ENCODE measurements at regions not wholly inside any gene's neighbourhood (a gene's known extent, or its start where the extent isn't known, plus 50 kb on each side); places are given as distances from the start of the nearest gene placed in this dataset.

DNA sequence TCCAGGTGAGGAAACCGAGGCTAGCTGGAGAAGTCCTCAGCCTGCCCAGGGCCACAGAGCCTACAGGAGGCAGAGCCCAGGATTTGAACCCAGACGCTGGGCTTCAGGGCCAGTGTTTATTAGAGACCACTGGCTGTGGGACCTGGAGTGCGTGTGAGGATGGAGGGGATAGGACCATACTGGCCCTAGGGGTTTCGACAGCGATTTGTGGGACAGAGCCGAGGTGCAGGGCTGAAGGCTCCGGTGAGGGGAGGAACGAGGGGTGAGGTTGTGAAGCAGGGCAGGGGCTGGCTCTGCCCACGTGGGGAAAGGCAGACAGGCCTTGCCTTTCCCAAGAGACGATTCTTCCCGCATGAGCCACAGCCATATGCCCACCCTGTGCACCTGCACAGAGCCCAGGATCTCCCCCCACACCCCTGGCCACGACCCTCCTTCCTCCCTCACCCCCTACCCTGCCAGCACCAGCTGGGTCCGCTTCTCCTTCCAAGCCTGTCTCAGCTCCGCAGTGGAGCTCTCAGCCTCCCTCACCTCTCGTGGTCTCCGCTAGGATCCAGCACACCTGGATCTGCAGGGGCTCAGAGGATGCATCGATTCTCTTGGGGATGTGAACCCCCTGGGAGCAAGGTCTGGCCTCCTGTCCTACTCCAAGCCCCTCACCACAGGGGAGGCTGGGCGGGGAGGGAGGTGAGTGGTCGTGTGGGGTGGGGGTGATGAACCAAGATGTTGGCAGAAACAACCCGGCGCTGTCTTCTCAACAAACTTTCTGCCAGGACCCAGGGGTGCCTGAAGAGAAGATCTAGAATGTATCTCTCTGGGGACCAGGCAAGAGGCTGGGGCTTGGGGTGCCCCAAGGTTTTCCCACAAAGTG is 58.4 kb downstream of the RTL6 start:
- BruUV-seq (replicated peaks): no TSS peak
- RAD21 ChIA-PET (ENCODE audit: low non-redundant PET in 1 of 2, low total read pairs in 2 of 2, uncharacterized antibody in 2 of 2, unreplicated experiment in 2 of 2): no interaction called here
- Histone ChIP-seq H3K27me3 (ENCODE audit: insufficient read depth, low read length) (no peaks in the 10 kb centered on the region), H3K27ac (ENCODE audit: low read depth, low read length) (no peak overlapping the region), H2AFZ (ENCODE audit: low read depth, low read length, poor library complexity, severe bottlenecking) (no peak overlapping the region), H3K9me3 (ENCODE audit: control insufficient read depth in 1 of 2, insufficient read depth in 1 of 2, low read depth in 1 of 2, low read length in 2 of 2) (no peaks in the 10 kb centered on the region), H4K20me1 (ENCODE audit: insufficient read depth) (no peaks in the 10 kb centered on the region), H3K79me2 (ENCODE audit: insufficient read depth, low read length) (no peaks in the 10 kb centered on the region), H3K4me3 (replicated peaks in 1 of 2; ENCODE audit: low read depth in 1 of 2, low read length in 2 of 2) (no peak overlapping the region), H3K9me2 (ENCODE audit: insufficient read depth) (no peaks in the 10 kb centered on the region), H3K4me2 (ENCODE audit: low read length) (no peak overlapping the region), H3K9ac (ENCODE audit: low read length) (no peak overlapping the region), H3K36me3 (ENCODE audit: control insufficient read depth in 1 of 2, insufficient read depth in 2 of 2, low read length in 2 of 2) (no peaks in the 10 kb centered on the region), H3K4me1 (ENCODE audit: control insufficient read depth in 1 of 2, insufficient read depth in 2 of 2, low read length in 2 of 2) (no peaks in the 10 kb centered on the region)
- no peak for TF ChIP-seq CEBPB (IDR thresholded peaks at IDR 0.05; ENCODE audit: low read depth)
- no peak for TF ChIP-seq ELF1 (IDR thresholded peaks at IDR 0.05; ENCODE audit: borderline replicate concordance, low read depth)
- TF ChIP-seq, protein P1, sequence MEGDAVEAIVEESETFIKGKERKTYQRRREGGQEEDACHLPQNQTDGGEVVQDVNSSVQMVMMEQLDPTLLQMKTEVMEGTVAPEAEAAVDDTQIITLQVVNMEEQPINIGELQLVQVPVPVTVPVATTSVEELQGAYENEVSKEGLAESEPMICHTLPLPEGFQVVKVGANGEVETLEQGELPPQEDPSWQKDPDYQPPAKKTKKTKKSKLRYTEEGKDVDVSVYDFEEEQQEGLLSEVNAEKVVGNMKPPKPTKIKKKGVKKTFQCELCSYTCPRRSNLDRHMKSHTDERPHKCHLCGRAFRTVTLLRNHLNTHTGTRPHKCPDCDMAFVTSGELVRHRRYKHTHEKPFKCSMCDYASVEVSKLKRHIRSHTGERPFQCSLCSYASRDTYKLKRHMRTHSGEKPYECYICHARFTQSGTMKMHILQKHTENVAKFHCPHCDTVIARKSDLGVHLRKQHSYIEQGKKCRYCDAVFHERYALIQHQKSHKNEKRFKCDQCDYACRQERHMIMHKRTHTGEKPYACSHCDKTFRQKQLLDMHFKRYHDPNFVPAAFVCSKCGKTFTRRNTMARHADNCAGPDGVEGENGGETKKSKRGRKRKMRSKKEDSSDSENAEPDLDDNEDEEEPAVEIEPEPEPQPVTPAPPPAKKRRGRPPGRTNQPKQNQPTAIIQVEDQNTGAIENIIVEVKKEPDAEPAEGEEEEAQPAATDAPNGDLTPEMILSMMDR (IDR thresholded peaks at IDR 0.05 in 2 of 3, conservative IDR thresholded peaks at IDR 0.05 in 1 of 3; ENCODE audit: borderline replicate concordance in 1 of 3, insufficient read depth in 1 of 3, low read depth in 2 of 3, low read length in 2 of 3): no peak
- intact Hi-C loops (cut with micrococcal nuclease): no loop called here
- CTCF ChIA-PET: no interaction called here
- DNase-seq (ENCODE audit: low read depth, low spot score): no peak
- ATAC-seq: no peak
- POLR2A ChIA-PET: no interaction called here

DNA sequence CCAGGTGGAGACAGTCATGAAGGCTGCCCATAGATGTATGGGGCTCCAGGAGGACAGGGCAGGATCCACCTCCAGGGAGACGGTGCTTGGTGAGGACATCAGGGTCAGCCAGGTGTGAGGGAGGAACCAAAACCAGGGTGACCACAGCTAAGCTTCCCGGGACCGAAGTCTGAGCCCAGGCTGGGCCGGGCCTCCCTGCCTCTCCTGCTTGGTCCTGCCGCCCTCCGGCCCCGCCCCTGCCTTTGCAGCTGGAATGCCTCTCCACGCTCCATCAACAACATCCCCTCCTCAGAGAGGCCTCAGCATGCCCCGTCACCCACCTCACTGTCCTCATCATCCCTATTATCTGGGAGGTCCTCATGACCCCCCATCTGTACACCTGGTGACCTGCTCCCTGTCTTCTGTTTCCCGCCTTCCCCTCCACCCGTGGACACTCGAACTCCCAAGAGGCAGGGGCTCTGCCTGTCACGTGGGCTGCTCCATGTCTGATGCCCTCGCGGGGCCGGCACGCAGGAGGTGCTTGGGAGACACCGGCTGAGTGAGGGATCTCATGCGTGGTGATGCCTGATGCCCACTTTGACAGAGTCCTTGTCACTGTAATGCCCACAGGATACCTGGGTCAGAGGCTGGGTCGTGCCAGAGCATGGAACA is 59.4 kb downstream of the RTL6 start:
- Histone ChIP-seq H3K79me2 (ENCODE audit: insufficient read depth, low read length) (no peaks in the 10 kb centered on the region), H3K4me1 (ENCODE audit: control insufficient read depth in 1 of 2, insufficient read depth in 2 of 2, low read length in 2 of 2) (no peaks in the 10 kb centered on the region), H3K9me2 (ENCODE audit: insufficient read depth) (no peaks in the 10 kb centered on the region), H4K20me1 (ENCODE audit: insufficient read depth) (no peaks in the 10 kb centered on the region), H3K9ac (ENCODE audit: low read length) (no peak overlapping the region), H3K27ac (ENCODE audit: low read depth, low read length) (no peak overlapping the region), H3K36me3 (ENCODE audit: control insufficient read depth in 1 of 2, insufficient read depth in 2 of 2, low read length in 2 of 2) (no peaks in the 10 kb centered on the region), H3K27me3 (ENCODE audit: insufficient read depth, low read length) (no peaks in the 10 kb centered on the region), H3K4me2 (ENCODE audit: low read length) (no peak overlapping the region), H2AFZ (ENCODE audit: low read depth, low read length, poor library complexity, severe bottlenecking) (no peak overlapping the region), H3K4me3 (replicated peaks in 1 of 2; ENCODE audit: low read depth in 1 of 2, low read length in 2 of 2) (no peak overlapping the region), H3K9me3 (ENCODE audit: control insufficient read depth in 1 of 2, insufficient read depth in 1 of 2, low read depth in 1 of 2, low read length in 2 of 2) (no peaks in the 10 kb centered on the region)
- ChIA-PET CTCF (no interaction called here), POLR2A (no interaction called here), RAD21 (ENCODE audit: low non-redundant PET in 1 of 2, low total read pairs in 2 of 2, uncharacterized antibody in 2 of 2, unreplicated experiment in 2 of 2) (no interaction called here)
- ATAC-seq: no peak
- BruUV-seq (replicated peaks): no TSS peak
- no peak for TF ChIP-seq SP1 (IDR thresholded peaks at IDR 0.05; ENCODE audit: low read depth)
- TF ChIP-seq POLR2AphosphoS5 (IDR thresholded peaks at IDR 0.05; ENCODE audit: low read depth, low read length): no peak
- TF ChIP-seq EGR1 (IDR thresholded peaks at IDR 0.05; ENCODE audit: low read depth): no peak
- TF ChIP-seq SRF (IDR thresholded peaks at IDR 0.05; ENCODE audit: low read depth): no peak
- TF ChIP-seq, protein P2, sequence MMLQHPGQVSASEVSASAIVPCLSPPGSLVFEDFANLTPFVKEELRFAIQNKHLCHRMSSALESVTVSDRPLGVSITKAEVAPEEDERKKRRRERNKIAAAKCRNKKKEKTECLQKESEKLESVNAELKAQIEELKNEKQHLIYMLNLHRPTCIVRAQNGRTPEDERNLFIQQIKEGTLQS (IDR thresholded peaks at IDR 0.05): no peak
- no peak for TF ChIP-seq JUND (IDR thresholded peaks at IDR 0.05)
- no peak for TF ChIP-seq EZH2phosphoT487 (IDR thresholded peaks at IDR 0.05; ENCODE audit: borderline replicate concordance)
- intact Hi-C loops (cut with micrococcal nuclease): no loop called here
- no peak for DNase-seq (ENCODE audit: low read depth, low spot score)

Measured in HCT116 (cell line).